Fibroblast of lung (primary cell): ENCODE measurements at regions not wholly inside any gene's neighbourhood (a gene's known extent, or its start where the extent isn't known, plus 50 kb on each side); places are given as distances from the start of the nearest gene placed in this dataset.

Source experiments
- EZH2 ChIP-seq: IDR thresholded peaks from 2 replicates; pipeline ENCODE4 v1.5.1; 2012; ENCODE audit warnings: low read length, control low read depth, mild to moderate bottlenecking; ENCODE audit errors: missing control alignments
- TF ChIP-seq, protein P1 (sequence below), 2 donors: IDR thresholded peaks in 1 of 2; conservative IDR thresholded peaks in 1 of 2; 1 replicate in 1 of 2; 2 replicates in 1 of 2; pipeline ENCODE4 v1.5.1; 2011 to 2012; ENCODE audit warnings: low read length in 2 of 2, control low read depth in 1 of 2, inconsistent platforms in 1 of 2, low read depth in 1 of 2, mild to moderate bottlenecking in 1 of 2

DNA sequence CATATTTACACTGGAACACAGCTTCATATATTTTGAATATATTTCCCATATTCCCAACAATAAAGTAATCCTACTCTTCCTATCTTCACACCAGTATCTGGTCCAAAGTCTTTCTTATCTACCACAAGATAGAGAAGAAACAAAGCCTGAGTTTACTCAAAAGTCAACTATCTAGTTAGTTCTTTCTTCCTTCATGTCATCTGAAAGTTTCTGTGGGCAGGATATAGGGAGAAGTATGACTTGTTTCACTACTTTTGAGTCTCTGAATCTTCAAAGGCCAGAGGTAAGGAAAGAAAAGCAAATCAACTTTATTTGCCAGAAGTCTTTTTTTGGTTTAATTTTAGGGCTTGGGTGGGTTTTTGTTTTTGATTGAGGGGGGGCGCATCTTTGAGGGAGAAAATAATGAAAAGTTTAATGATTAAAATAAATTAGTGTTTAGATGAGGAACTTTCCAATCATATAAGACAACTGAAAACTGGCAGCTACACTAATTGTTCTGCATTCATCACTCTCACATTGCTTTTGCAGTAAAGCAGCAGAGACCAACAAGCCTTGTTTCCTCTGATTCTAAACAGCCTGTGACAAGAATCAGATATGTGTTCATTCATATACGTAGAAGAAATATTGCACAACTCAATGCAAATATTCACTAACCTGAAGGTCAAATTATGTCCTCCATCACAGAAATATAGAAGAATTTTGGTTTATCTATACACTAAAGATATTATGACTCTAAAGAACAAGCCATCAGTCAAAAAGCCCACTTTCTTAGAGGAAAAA lies 421.4 kb downstream of the SHQ1 start:
- TF ChIP-seq, protein P1, sequence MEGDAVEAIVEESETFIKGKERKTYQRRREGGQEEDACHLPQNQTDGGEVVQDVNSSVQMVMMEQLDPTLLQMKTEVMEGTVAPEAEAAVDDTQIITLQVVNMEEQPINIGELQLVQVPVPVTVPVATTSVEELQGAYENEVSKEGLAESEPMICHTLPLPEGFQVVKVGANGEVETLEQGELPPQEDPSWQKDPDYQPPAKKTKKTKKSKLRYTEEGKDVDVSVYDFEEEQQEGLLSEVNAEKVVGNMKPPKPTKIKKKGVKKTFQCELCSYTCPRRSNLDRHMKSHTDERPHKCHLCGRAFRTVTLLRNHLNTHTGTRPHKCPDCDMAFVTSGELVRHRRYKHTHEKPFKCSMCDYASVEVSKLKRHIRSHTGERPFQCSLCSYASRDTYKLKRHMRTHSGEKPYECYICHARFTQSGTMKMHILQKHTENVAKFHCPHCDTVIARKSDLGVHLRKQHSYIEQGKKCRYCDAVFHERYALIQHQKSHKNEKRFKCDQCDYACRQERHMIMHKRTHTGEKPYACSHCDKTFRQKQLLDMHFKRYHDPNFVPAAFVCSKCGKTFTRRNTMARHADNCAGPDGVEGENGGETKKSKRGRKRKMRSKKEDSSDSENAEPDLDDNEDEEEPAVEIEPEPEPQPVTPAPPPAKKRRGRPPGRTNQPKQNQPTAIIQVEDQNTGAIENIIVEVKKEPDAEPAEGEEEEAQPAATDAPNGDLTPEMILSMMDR (conservative IDR thresholded peaks at IDR 0.05 in 1 of 2, IDR thresholded peaks at IDR 0.05 in 1 of 2; ENCODE audit: low read depth in 1 of 2, low read length in 2 of 2): no peak
- no peak for TF ChIP-seq EZH2
